GM18858 (cell line): ENCODE measurements at regions not wholly inside any gene's neighbourhood (a gene's known extent, or its start where the extent isn't known, plus 50 kb on each side); places are given as distances from the start of the nearest gene placed in this dataset.

ENCODE experiments used
- ATAC-seq: cut with Tn5 transposase; IDR thresholded peaks from one replicate; pipeline ENCODE4 v1.9.1; 2021; ENCODE audit not compliant: unreplicated experiment

GRCh38 chr20:11728937-11729336, 188.8 kb upstream of the BTBD3 start:
- no peak for ATAC-seq

- ATAC-seq = no peak
Measured at GRCh38 chr20:11729806-11730205, 187.9 kb upstream of the BTBD3 start.

- ATAC-seq = no peak
Measured at GRCh38 chr20:11734431-11734830, 183.3 kb upstream of the BTBD3 start.

- no peak for ATAC-seq
Measured at GRCh38 chr20:11738852-11739251, 178.8 kb upstream of the BTBD3 start.

- ATAC-seq = no peak
Measured at GRCh38 chr20:11740975-11741374, 176.7 kb upstream of the BTBD3 start.

GRCh38 chr20:11745145-11745544, 172.5 kb upstream of the BTBD3 start:
- ATAC-seq = no peak

GRCh38 chr20:11748436-11748835, 169.3 kb upstream of the BTBD3 start:
- no peak for ATAC-seq

- no peak for ATAC-seq
Measured at GRCh38 chr20:11752336-11752735, 165.4 kb upstream of the BTBD3 start.

GRCh38 chr20:11753155-11753554, 164.5 kb upstream of the BTBD3 start:
- ATAC-seq = no peak

- ATAC-seq = no peak
Measured at GRCh38 chr20:11754451-11754850, 163.2 kb upstream of the BTBD3 start.

GRCh38 chr20:11755071-11755841, 162.4 kb upstream of the BTBD3 start:
- ATAC-seq = no peak

- ATAC-seq = no peak
Measured at GRCh38 chr20:11761497-11761896, 156.2 kb upstream of the BTBD3 start.

- ATAC-seq = no peak
Measured at GRCh38 chr20:11766961-11767360, 150.7 kb upstream of the BTBD3 start.

GRCh38 chr20:11769825-11770224, 147.9 kb upstream of the BTBD3 start:
- no peak for ATAC-seq

GRCh38 chr20:11772226-11772730, 145.4 kb upstream of the BTBD3 start:
- no peak for ATAC-seq

- ATAC-seq = no peak
Measured at GRCh38 chr20:11776687-11777086, 141.0 kb upstream of the BTBD3 start.

- ATAC-seq = no peak
Measured at GRCh38 chr20:11777387-11778205, 140.1 kb upstream of the BTBD3 start.

- no peak for ATAC-seq
Measured at GRCh38 chr20:11778206-11778570, 139.5 kb upstream of the BTBD3 start.

- peak; percentile 78 for ATAC-seq
Measured at GRCh38 chr20:11780765-11781369, 136.8 kb upstream of the BTBD3 start.

GRCh38 chr20:11783102-11783850, 134.4 kb upstream of the BTBD3 start:
- ATAC-seq = no peak

GRCh38 chr20:11785885-11786507, 131.7 kb upstream of the BTBD3 start:
- ATAC-seq = no peak
